ENCODE measurements at regions not wholly inside any gene's neighbourhood (a gene's known extent, or its start where the extent isn't known, plus 50 kb on each side); places are given as distances from the start of the nearest gene placed in this dataset.

- DNase-seq (ENCODE audit: low read depth, low spot score) (no peak), FAIRE-seq (no peak)
- H3K9me3 ChIP-seq (replicated peaks; ENCODE audit: control insufficient read depth, insufficient read depth, low read length), result peaks cover 1% of the 10 kb centered on the region
- TF ChIP-seq MYC (IDR thresholded peaks at IDR 0.05; ENCODE audit: low read depth, low read length) (no peak), CTCF (IDR thresholded peaks at IDR 0.05; ENCODE audit: extremely low read depth in 1 of 2, insufficient read depth in 1 of 2, low read depth in 1 of 2, low read length in 2 of 2) (no peak), MAX (IDR thresholded peaks at IDR 0.05; ENCODE audit: insufficient read depth, insufficient read length) (no peak), EZH2 (IDR thresholded peaks at IDR 0.05; ENCODE audit: borderline replicate concordance, low read depth, low read length, severe bottlenecking) (no peak), POLR2AphosphoS5 (IDR thresholded peaks at IDR 0.05; ENCODE audit: insufficient read depth, low read depth, low read length) (no peak), POLR2A (IDR thresholded peaks at IDR 0.05; ENCODE audit: low read depth, low read length) (no peak), FOS (IDR thresholded peaks at IDR 0.05; ENCODE audit: borderline replicate concordance, insufficient read depth, low read length) (no peak), JUN (IDR thresholded peaks at IDR 0.05; ENCODE audit: borderline replicate concordance, insufficient read depth, insufficient read length, low read depth) (no peak), GATA2 (IDR thresholded peaks at IDR 0.05; ENCODE audit: insufficient read depth, insufficient read length, low read depth, low read length) (no peak)
- no peak overlapping the region for H3K27ac ChIP-seq (ENCODE audit: insufficient read depth, low read depth, low read length)
- CTCF ChIA-PET, result no interaction called here
- no peak overlapping the region for H3K9ac ChIP-seq (replicated peaks; ENCODE audit: extremely low read depth, insufficient read depth, low read length)
- H3K9me1 ChIP-seq (replicated peaks; ENCODE audit: control insufficient read depth, extremely low read depth, insufficient read depth, low read length), result no peaks in the 10 kb centered on the region
- no peak overlapping the region for H3K4me3 ChIP-seq (replicated peaks in 1 of 3; ENCODE audit: insufficient read depth in 1 of 3, low read depth in 1 of 3, low read length in 3 of 3)
- H3K4me2 ChIP-seq (ENCODE audit: insufficient read depth, low read length), result no peak overlapping the region
- dilution Hi-C loops (cut with MboI; ENCODE audit: extremely low pct_ligation_motif_present, low sequenced_read_pairs), result no loop called here
- H3K36me3 ChIP-seq (ENCODE audit: control insufficient read depth in 2 of 2, extremely low read depth in 1 of 2, insufficient read depth in 2 of 2, low read length in 2 of 2), result no peaks in the 10 kb centered on the region
- no peaks in the 10 kb centered on the region for H3K79me2 ChIP-seq (ENCODE audit: control insufficient read depth, insufficient read depth, low read length)
- POLR2A ChIA-PET, result no interaction called here
- intact Hi-C loops (cut with micrococcal nuclease), result no loop called here
- H3K27me3 ChIP-seq (ENCODE audit: control insufficient read depth in 2 of 2, insufficient read depth in 2 of 2, low read length in 2 of 2), result no peaks in the 10 kb centered on the region
- no peak overlapping the region for H2AFZ ChIP-seq (ENCODE audit: low read depth, low read length)
- BruUV-seq (replicated peaks), result no TSS peak
- H4K20me1 ChIP-seq (replicated peaks; ENCODE audit: control insufficient read depth, extremely low read depth, insufficient read depth, low read length), result no peaks in the 10 kb centered on the region
- no peaks in the 10 kb centered on the region for H3K4me1 ChIP-seq (ENCODE audit: control insufficient read depth, extremely low read depth, insufficient read depth, low read length)
Observed at GRCh38 chr7:57354679-57355338, 95.2 kb upstream of the ZNF716 start.

Measured in endothelial cell of umbilical vein (primary cell).